GM21381 (cell line): ENCODE measurements at regions not wholly inside any gene's neighbourhood (a gene's known extent, or its start where the extent isn't known, plus 50 kb on each side); places are given as distances from the start of the nearest gene placed in this dataset.

Experiments
- ATAC-seq: cut with Tn5 transposase; IDR thresholded peaks from one replicate; pipeline ENCODE4 v1.9.1; 2021; ENCODE audit warnings: mild to moderate bottlenecking, moderate library complexity; ENCODE audit not compliant: unreplicated experiment

- no peak for ATAC-seq
Observed at GRCh38 chr1:113219377-113219776, 146.4 kb downstream of the LRIG2 start.

GRCh38 chr1:113219828-113220227, 146.8 kb downstream of the LRIG2 start:
- ATAC-seq: no peak

GRCh38 chr1:113223040-113223439, 150.0 kb downstream of the LRIG2 start:
- no peak for ATAC-seq

- ATAC-seq: no peak
Observed at GRCh38 chr1:113223546-113223945, 150.5 kb downstream of the LRIG2 start.

- ATAC-seq: no peak
Observed at GRCh38 chr1:113226148-113226547, 153.2 kb downstream of the LRIG2 start.

GRCh38 chr1:113231866-113232265, 158.4 kb upstream of the MAGI3 start:
- no peak for ATAC-seq

GRCh38 chr1:113233441-113233840, 156.9 kb upstream of the MAGI3 start:
- no peak for ATAC-seq

GRCh38 chr1:113241237-113241636, 149.1 kb upstream of the MAGI3 start:
- no peak for ATAC-seq

GRCh38 chr1:113242481-113242880, 147.8 kb upstream of the MAGI3 start:
- ATAC-seq: no peak

- no peak for ATAC-seq
Observed at GRCh38 chr1:113243529-113243928, 146.8 kb upstream of the MAGI3 start.

GRCh38 chr1:113244112-113244820, 146.0 kb upstream of the MAGI3 start:
- no peak for ATAC-seq

GRCh38 chr1:113245252-113245651, 145.1 kb upstream of the MAGI3 start:
- no peak for ATAC-seq

- ATAC-seq: no peak
Observed at GRCh38 chr1:113246929-113247328, 143.4 kb upstream of the MAGI3 start.

- ATAC-seq: no peak
Observed at GRCh38 chr1:113247355-113247754, 143.0 kb upstream of the MAGI3 start.

- no peak for ATAC-seq
Observed at GRCh38 chr1:113247782-113248181, 142.5 kb upstream of the MAGI3 start.

- no peak for ATAC-seq
Observed at GRCh38 chr1:113248494-113248893, 141.8 kb upstream of the MAGI3 start.

- no peak for ATAC-seq
Observed at GRCh38 chr1:113250161-113250560, 140.2 kb upstream of the MAGI3 start.

GRCh38 chr1:113252166-113252565, 138.1 kb upstream of the MAGI3 start:
- no peak for ATAC-seq

- ATAC-seq: no peak
Observed at GRCh38 chr1:113253187-113253586, 137.1 kb upstream of the MAGI3 start.

- ATAC-seq: no peak
Observed at GRCh38 chr1:113253590-113253989, 136.7 kb upstream of the MAGI3 start.

- ATAC-seq: no peak
Observed at GRCh38 chr1:113255038-113255719, 135.1 kb upstream of the MAGI3 start.

GRCh38 chr1:113255720-113256347, 134.5 kb upstream of the MAGI3 start:
- ATAC-seq: no peak
